ENCODE measurements at regions not wholly inside any gene's neighbourhood (a gene's known extent, or its start where the extent isn't known, plus 50 kb on each side); places are given as distances from the start of the nearest gene placed in this dataset.

DNA sequence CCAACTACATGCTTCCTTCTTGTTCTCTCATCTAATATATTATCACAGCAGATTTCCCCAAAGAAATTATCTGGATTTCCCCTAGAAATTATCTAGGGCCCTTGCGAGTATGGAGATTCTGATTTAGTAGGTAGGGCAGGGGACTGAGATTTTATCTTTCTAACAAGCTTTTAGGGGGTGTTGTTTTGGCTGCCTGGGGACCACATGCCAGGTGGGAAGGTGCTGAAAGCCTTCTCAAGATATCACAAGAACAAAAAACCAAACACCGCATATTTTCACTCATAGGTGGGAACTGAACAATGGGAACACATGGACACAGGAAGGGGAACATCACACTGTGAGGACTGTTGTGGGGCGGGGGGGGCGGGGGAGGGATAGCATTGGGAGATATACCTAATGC is 146.5 kb upstream of the CDH10 start:
- H3K4me1 Mint-ChIP-seq (ENCODE audit: insufficient read depth, unreplicated experiment): peaks cover 21% of the 10 kb centered on the region
- no TSS peak for BruUV-seq (replicated peaks)
- H3K9me3 Mint-ChIP-seq (ENCODE audit: unreplicated experiment): peaks cover 8% of the 10 kb centered on the region
- no peaks in the 10 kb centered on the region for H3K36me3 Mint-ChIP-seq (ENCODE audit: insufficient read depth, unreplicated experiment)
- DNase-seq (ENCODE audit: unreplicated experiment): no peak
- H3K4me3 Mint-ChIP-seq (ENCODE audit: unreplicated experiment): no peak overlapping the region
- TF ChIP-seq, protein P1, sequence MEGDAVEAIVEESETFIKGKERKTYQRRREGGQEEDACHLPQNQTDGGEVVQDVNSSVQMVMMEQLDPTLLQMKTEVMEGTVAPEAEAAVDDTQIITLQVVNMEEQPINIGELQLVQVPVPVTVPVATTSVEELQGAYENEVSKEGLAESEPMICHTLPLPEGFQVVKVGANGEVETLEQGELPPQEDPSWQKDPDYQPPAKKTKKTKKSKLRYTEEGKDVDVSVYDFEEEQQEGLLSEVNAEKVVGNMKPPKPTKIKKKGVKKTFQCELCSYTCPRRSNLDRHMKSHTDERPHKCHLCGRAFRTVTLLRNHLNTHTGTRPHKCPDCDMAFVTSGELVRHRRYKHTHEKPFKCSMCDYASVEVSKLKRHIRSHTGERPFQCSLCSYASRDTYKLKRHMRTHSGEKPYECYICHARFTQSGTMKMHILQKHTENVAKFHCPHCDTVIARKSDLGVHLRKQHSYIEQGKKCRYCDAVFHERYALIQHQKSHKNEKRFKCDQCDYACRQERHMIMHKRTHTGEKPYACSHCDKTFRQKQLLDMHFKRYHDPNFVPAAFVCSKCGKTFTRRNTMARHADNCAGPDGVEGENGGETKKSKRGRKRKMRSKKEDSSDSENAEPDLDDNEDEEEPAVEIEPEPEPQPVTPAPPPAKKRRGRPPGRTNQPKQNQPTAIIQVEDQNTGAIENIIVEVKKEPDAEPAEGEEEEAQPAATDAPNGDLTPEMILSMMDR (IDR thresholded peaks at IDR 0.05; ENCODE audit: unreplicated experiment): no peak
- no peak overlapping the region for H3K27ac Mint-ChIP-seq (ENCODE audit: low read depth, unreplicated experiment)
- no peaks in the 10 kb centered on the region for H3K27me3 Mint-ChIP-seq (ENCODE audit: insufficient read depth, unreplicated experiment)
- POLR2A ChIA-PET: no interaction called here
- intact Hi-C loops (cut with micrococcal nuclease): no loop called here
- CTCF ChIA-PET: no interaction called here

DNA sequence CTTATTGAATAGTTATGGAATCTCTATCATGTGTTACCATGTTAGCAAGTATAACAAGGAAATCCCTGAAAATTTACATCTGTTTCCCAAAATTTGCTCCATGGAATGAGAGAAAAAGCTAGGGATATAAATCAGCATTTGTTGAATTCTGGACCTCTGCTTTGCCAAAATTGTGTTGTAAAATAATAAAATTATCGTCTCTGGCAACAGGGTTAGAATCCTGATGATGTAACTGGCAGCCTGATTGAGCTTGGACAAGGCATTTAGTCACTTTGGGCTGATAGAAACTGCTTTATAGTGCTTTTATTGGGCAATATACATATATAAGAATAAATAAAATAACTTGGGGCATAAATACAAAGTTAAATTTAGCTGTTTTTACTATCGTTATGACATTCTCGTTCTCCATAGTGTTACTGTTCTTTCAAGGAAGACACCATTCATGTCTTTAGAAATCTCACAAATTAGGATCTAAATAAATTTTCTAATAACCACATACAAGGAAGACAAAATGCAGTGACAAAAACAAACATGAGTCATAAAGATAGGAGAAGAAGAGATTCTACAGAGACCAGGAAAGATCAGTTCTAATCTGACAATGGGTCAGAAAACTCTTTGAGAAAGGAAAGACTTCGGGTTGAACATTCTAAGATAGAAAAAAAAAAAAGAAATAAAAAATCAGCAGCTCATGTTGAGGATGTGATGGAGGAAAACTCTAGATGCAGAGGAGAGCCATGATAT is 145.0 kb upstream of the CDH10 start:
- H3K9me3 Mint-ChIP-seq (ENCODE audit: unreplicated experiment): peaks cover 8% of the 10 kb centered on the region
- no TSS peak for BruUV-seq (replicated peaks)
- H3K4me3 Mint-ChIP-seq (ENCODE audit: unreplicated experiment): no peak overlapping the region
- peaks cover 21% of the 10 kb centered on the region for H3K4me1 Mint-ChIP-seq (ENCODE audit: insufficient read depth, unreplicated experiment)
- DNase-seq (ENCODE audit: unreplicated experiment): peak; percentile 35
- ChIA-PET CTCF (interaction anchor here (1.1 kb wide), 1 partner anchor 756 kb away, joined by 3 read pairs; no protein-coding TSS in a partner anchor), POLR2A (interaction anchor here (0.7 to 2.6 kb wide), 5 partner anchors 28 to 145 kb away, joined by 3 to 11 read pairs (median 8); partner anchors contain the start of gene CDH10)
- no peaks in the 10 kb centered on the region for H3K27me3 Mint-ChIP-seq (ENCODE audit: insufficient read depth, unreplicated experiment)
- H3K27ac Mint-ChIP-seq (ENCODE audit: low read depth, unreplicated experiment): peak overlapping the region; percentile 98
- H3K36me3 Mint-ChIP-seq (ENCODE audit: insufficient read depth, unreplicated experiment): no peaks in the 10 kb centered on the region
- intact Hi-C loops (cut with micrococcal nuclease): no loop called here
- TF ChIP-seq, protein P1 (IDR thresholded peaks at IDR 0.05; ENCODE audit: unreplicated experiment): no peak

- Mint-ChIP-seq H3K27me3 (ENCODE audit: insufficient read depth, unreplicated experiment) (no peaks in the 10 kb centered on the region), H3K4me1 (ENCODE audit: insufficient read depth, unreplicated experiment) (peaks cover 21% of the 10 kb centered on the region), H3K9me3 (ENCODE audit: unreplicated experiment) (peaks cover 8% of the 10 kb centered on the region), H3K4me3 (ENCODE audit: unreplicated experiment) (peak overlapping the region; percentile 48), H3K27ac (ENCODE audit: low read depth, unreplicated experiment) (peak overlapping the region; percentile 98), H3K36me3 (ENCODE audit: insufficient read depth, unreplicated experiment) (no peaks in the 10 kb centered on the region)
- ChIA-PET CTCF (interaction anchor here (1.1 kb wide), 1 partner anchor 756 kb away, joined by 3 read pairs; no protein-coding TSS in a partner anchor), POLR2A (interaction anchor here (0.6 to 2.6 kb wide), 6 partner anchors 29 to 145 kb away, joined by 3 to 11 read pairs (median 6); partner anchors contain the start of gene CDH10)
- intact Hi-C loops (cut with micrococcal nuclease): no loop called here
- TF ChIP-seq, protein P1 (IDR thresholded peaks at IDR 0.05; ENCODE audit: unreplicated experiment): no peak
- BruUV-seq (replicated peaks): no TSS peak
- peak; percentile 65 for DNase-seq (ENCODE audit: unreplicated experiment)
These were observed 144.2 kb upstream of the CDH10 start for GRCh38 chr5:24788829-24789514.

DNA sequence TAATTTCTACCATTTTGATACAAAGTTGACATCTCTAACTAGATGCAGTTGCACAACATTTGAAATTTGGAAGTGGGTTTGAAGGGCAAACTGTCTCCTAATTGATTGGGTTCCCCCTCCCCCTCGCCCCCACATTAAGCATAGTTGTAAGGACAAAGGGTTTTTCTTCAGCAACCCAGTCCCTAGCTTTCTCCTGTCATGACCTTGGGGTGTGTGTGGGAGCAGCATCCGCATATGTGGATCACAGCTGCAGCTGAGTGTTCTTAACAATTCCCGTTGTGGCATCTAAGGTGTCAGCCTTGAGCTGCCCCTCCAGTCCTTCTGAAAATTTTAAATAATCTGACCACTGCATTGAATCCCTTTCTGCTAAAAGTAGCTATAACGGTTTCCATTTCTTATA is 141.3 kb upstream of the CDH10 start:
- peaks cover 21% of the 10 kb centered on the region for H3K4me1 Mint-ChIP-seq (ENCODE audit: insufficient read depth, unreplicated experiment)
- no peak overlapping the region for H3K27ac Mint-ChIP-seq (ENCODE audit: low read depth, unreplicated experiment)
- no peaks in the 10 kb centered on the region for H3K9me3 Mint-ChIP-seq (ENCODE audit: unreplicated experiment)
- POLR2A ChIA-PET: no interaction called here
- TF ChIP-seq, protein P1 (IDR thresholded peaks at IDR 0.05; ENCODE audit: unreplicated experiment): no peak
- BruUV-seq (replicated peaks): no TSS peak
- no peak overlapping the region for H3K4me3 Mint-ChIP-seq (ENCODE audit: unreplicated experiment)
- DNase-seq (ENCODE audit: unreplicated experiment): no peak
- CTCF ChIA-PET: interaction anchor here (1.3 kb wide), 1 partner anchor 221 kb away, joined by 4 read pairs; no protein-coding TSS in a partner anchor
- H3K27me3 Mint-ChIP-seq (ENCODE audit: insufficient read depth, unreplicated experiment): no peaks in the 10 kb centered on the region
- H3K36me3 Mint-ChIP-seq (ENCODE audit: insufficient read depth, unreplicated experiment): no peaks in the 10 kb centered on the region
- intact Hi-C loops (cut with micrococcal nuclease): no loop called here

Measured in MCF 10A (cell line).